GM21825 (cell line): ENCODE measurements at regions not wholly inside any gene's neighbourhood (a gene's known extent, or its start where the extent isn't known, plus 50 kb on each side); places are given as distances from the start of the nearest gene placed in this dataset.
"Not testable (repeated sequence)": the region's sequence is repeated elsewhere in the genome, so short reads cannot be mapped to it uniquely, and the experiment has no call there.

Source experiments
- ATAC-seq: cut with Tn5 transposase; IDR thresholded peaks from one replicate; pipeline ENCODE4 v1.9.1; 2021; ENCODE audit warnings: mild to moderate bottlenecking, moderate library complexity; ENCODE audit not compliant: unreplicated experiment

- ATAC-seq = no peak
Observed at GRCh38 chr2:198652461-198652860, 805.3 kb downstream of the SATB2 start.

- no peak for ATAC-seq
Observed at GRCh38 chr2:198645816-198646215, 811.9 kb downstream of the SATB2 start.

GRCh38 chr2:198641161-198641560, 816.6 kb downstream of the SATB2 start:
- no peak for ATAC-seq

- no peak for ATAC-seq
Observed at GRCh38 chr2:198640463-198640862, 817.3 kb downstream of the SATB2 start.

GRCh38 chr2:198639580-198639979, 818.2 kb downstream of the SATB2 start:
- ATAC-seq = no peak

GRCh38 chr2:198638577-198638976, 819.2 kb downstream of the SATB2 start:
- no peak for ATAC-seq

- ATAC-seq = no peak
Observed at GRCh38 chr2:198630384-198630783, 826.0 kb downstream of the PLCL1 start.

GRCh38 chr2:198628596-198628995, 824.2 kb downstream of the PLCL1 start:
- ATAC-seq = no peak

GRCh38 chr2:198622986-198623730, 818.8 kb downstream of the PLCL1 start:
- no peak for ATAC-seq

- ATAC-seq = no peak
Observed at GRCh38 chr2:198615972-198616371, 811.6 kb downstream of the PLCL1 start.

- no peak for ATAC-seq
Observed at GRCh38 chr2:198611201-198611600, 806.8 kb downstream of the PLCL1 start.

- no peak for ATAC-seq
Observed at GRCh38 chr2:198604599-198604998, 800.2 kb downstream of the PLCL1 start.

- not testable (repeated sequence) for ATAC-seq
Observed at GRCh38 chr2:198602986-198603385, 798.6 kb downstream of the PLCL1 start.

- ATAC-seq = no peak
Observed at GRCh38 chr2:198597648-198598047, 793.3 kb downstream of the PLCL1 start.

- no peak for ATAC-seq
Observed at GRCh38 chr2:198596985-198597384, 792.6 kb downstream of the PLCL1 start.

GRCh38 chr2:198595721-198596120, 791.3 kb downstream of the PLCL1 start:
- no peak for ATAC-seq

- no peak for ATAC-seq
Observed at GRCh38 chr2:198591586-198591985, 787.2 kb downstream of the PLCL1 start.

GRCh38 chr2:198587741-198588140, 783.3 kb downstream of the PLCL1 start:
- no peak for ATAC-seq

- ATAC-seq = no peak
Observed at GRCh38 chr2:198587240-198587639, 782.8 kb downstream of the PLCL1 start.

- no peak for ATAC-seq
Observed at GRCh38 chr2:198571393-198571792, 767.0 kb downstream of the PLCL1 start.

- no peak for ATAC-seq
Observed at GRCh38 chr2:198558176-198558575, 753.8 kb downstream of the PLCL1 start.

- no peak for ATAC-seq
Observed at GRCh38 chr2:198546122-198546521, 741.7 kb downstream of the PLCL1 start.

GRCh38 chr2:198545411-198545810, 741.0 kb downstream of the PLCL1 start:
- ATAC-seq = no peak
